Ovary (tissue), 3 donors: ENCODE measurements at regions not wholly inside any gene's neighbourhood (a gene's known extent, or its start where the extent isn't known, plus 50 kb on each side); places are given as distances from the start of the nearest gene placed in this dataset.

Source experiments
- CTCF ChIP-seq, 3 donors: fragments of 450-650 bp in 2 of 3; fragments of 200-600 bp in 1 of 3; IDR thresholded peaks; one replicate each; pipeline versions ENCODE4 v1.5.1 to v1.8.0; 2016 to 2022; ENCODE audit warnings: antibody characterized with exemption in 3 of 3, mild to moderate bottlenecking in 1 of 3
- EP300 ChIP-seq: sonication (generic); formaldehyde crosslinking; IDR thresholded peaks from one replicate; pipeline ENCODE4 v1.6.1; 2017; ENCODE audit warnings: antibody characterized with exemption
- POLR2A ChIP-seq: fragments of 450-650 bp; IDR thresholded peaks from one replicate; pipeline ENCODE4 v1.6.1; 2017; ENCODE audit warnings: antibody characterized with exemption, mild to moderate bottlenecking, moderate library complexity
- donor health status: DM: no; HTN: no; CAD: no.

- TF ChIP-seq CTCF (IDR thresholded peaks at IDR 0.05) (no peak), POLR2A (no peak), EP300 (no peak)
Observed at GRCh38 chr13:111962431-111962891, 104.5 kb upstream of the SOX1 start.
